ENCODE measurements at regions not wholly inside any gene's neighbourhood (a gene's known extent, or its start where the extent isn't known, plus 50 kb on each side); places are given as distances from the start of the nearest gene placed in this dataset.

DNA sequence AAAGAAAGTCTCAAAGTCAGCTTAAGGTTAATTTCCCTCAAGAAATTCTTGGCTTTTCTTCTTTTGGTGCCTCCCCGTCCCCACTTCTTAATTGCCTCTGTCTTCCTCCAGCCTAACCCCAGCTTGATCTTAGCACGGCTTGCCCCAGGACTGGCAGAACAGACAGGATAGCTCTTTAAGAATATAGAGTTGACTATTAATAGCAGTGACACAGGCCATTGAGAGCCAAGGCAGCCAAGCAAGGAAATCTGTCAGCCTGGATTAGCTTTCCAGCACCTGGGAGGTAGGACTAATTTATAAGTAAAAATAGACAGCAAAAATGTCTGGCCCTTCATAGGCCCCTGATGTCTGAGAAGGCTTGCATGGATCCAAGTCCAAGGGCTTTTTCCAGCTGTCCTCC, 384.6 kb upstream of the SLC30A5 start:
- Histone ChIP-seq H3K36me3 (ENCODE audit: control insufficient read depth, insufficient read depth, low read length) (no peaks in the 10 kb centered on the region), H3K4me1 (ENCODE audit: control insufficient read depth, insufficient read depth, low read length) (peaks cover 10% of the 10 kb centered on the region), H3K27ac (ENCODE audit: low read length) (no peak overlapping the region), H3K4me3 (ENCODE audit: low read length) (no peak overlapping the region), H3K9me3 (ENCODE audit: control insufficient read depth, insufficient read depth, low read length) (no peaks in the 10 kb centered on the region), H3K27me3 (ENCODE audit: control insufficient read depth, insufficient read depth, low read length) (no peaks in the 10 kb centered on the region)
- TF ChIP-seq, protein P1, sequence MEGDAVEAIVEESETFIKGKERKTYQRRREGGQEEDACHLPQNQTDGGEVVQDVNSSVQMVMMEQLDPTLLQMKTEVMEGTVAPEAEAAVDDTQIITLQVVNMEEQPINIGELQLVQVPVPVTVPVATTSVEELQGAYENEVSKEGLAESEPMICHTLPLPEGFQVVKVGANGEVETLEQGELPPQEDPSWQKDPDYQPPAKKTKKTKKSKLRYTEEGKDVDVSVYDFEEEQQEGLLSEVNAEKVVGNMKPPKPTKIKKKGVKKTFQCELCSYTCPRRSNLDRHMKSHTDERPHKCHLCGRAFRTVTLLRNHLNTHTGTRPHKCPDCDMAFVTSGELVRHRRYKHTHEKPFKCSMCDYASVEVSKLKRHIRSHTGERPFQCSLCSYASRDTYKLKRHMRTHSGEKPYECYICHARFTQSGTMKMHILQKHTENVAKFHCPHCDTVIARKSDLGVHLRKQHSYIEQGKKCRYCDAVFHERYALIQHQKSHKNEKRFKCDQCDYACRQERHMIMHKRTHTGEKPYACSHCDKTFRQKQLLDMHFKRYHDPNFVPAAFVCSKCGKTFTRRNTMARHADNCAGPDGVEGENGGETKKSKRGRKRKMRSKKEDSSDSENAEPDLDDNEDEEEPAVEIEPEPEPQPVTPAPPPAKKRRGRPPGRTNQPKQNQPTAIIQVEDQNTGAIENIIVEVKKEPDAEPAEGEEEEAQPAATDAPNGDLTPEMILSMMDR (IDR thresholded peaks at IDR 0.05) = no peak
- intact Hi-C loops (cut with micrococcal nuclease) = no loop called here
- Mint-ChIP-seq H3K36me3 (no peaks in the 10 kb centered on the region), H3K27ac (no peak overlapping the region), H3K4me1 (peaks cover 25 to 29% of the 10 kb centered on the region in 2 donors), H3K27me3 (ENCODE audit: low read depth in 2 of 2) (peaks cover 3 to 15% of the 10 kb centered on the region in 2 donors), H3K9me3 (peaks cover 0 to 2% of the 10 kb centered on the region in 2 donors), H3K4me3 (no peak overlapping the region)
- ATAC-seq (no peak), DNase-seq (no peak)
- 78% methylated on average over 2 of the region's 2 CpGs for WGBS (ENCODE audit: insufficient coverage)

DNA sequence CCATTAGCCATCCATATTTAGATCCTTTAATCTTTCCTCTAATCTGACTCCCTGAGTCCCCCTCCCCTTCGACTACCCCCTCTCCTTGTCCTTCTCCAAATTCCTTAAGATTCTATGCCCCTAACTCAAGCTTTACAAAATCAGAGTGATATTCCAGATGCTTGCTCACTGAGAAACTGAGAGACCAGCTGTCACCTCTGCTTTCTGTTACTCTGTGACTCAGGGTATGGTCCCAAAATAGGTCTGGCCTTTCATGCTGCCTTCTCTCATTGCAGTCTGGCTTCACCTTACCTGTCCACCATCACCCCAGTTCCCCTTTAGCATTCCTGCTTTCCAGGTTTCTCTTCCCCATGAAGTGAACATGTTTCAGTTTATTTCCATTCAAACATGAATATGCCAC, 383.3 kb upstream of the SLC30A5 start:
- Histone ChIP-seq H3K4me1 (ENCODE audit: control insufficient read depth, insufficient read depth, low read length) (peaks cover 10% of the 10 kb centered on the region), H3K27me3 (ENCODE audit: control insufficient read depth, insufficient read depth, low read length) (no peaks in the 10 kb centered on the region), H3K4me3 (ENCODE audit: low read length) (no peak overlapping the region), H3K36me3 (ENCODE audit: control insufficient read depth, insufficient read depth, low read length) (no peaks in the 10 kb centered on the region), H3K27ac (ENCODE audit: low read length) (no peak overlapping the region), H3K9me3 (ENCODE audit: control insufficient read depth, insufficient read depth, low read length) (no peaks in the 10 kb centered on the region)
- 82% methylated on average over 1 of the region's 1 CpG for WGBS (ENCODE audit: insufficient coverage)
- intact Hi-C loops (cut with micrococcal nuclease) = no loop called here
- Mint-ChIP-seq H3K36me3 (no peaks in the 10 kb centered on the region), H3K4me3 (no peak overlapping the region), H3K27ac (peak overlapping the region in 1 of 2 donors; percentile 73), H3K27me3 (ENCODE audit: low read depth in 2 of 2) (peaks cover 0 to 6% of the 10 kb centered on the region in 2 donors), H3K4me1 (peaks cover 25 to 29% of the 10 kb centered on the region in 2 donors), H3K9me3 (no peaks in the 10 kb centered on the region)
- TF ChIP-seq, protein P1 (IDR thresholded peaks at IDR 0.05) = no peak
- DNase-seq (no peak), ATAC-seq (no peak)

DNA sequence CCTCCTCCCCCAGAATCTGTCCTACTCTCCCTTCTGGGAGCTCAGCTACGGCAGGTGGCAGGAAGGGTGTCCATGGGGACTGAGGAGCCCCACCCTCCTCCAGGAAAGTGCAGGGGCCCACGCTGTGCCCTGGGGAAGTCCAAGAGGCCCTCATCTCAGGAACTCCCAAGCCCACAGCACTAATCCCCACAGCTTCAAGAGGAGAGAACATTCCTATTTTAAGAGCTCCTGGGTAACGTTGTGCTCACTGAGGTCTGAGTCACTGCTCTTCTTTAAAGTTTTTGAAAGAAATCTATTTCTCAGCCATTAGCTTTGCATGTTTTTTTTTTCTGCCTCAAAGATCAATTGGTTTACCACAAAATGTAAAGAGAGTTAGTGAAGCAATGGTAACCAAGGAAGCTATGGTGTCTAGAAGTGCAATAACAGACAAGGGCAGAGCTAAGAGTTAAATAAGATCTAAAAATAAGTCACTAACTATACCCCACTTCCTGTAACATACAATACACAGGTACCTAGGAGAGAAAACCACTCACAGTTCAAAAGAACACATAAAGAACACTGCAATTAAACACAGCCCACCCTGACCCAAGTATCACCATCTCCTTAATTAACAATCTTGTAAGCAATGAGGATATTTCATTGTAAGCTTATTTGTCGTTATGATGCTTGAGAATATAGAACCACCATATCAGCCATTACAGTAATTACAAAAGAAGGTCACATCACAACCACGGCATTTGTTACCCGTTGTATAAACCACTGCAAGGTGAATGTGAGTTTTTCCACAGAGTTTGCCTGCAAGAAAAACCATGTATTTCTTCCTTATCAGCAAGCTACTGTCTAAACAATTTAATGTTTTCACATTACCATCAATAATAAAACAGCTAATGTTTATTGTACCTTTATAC, 382.3 kb upstream of the SLC30A5 start:
- Histone ChIP-seq H3K4me1 (ENCODE audit: control insufficient read depth, insufficient read depth, low read length) (peaks cover 10% of the 10 kb centered on the region), H3K9me3 (ENCODE audit: control insufficient read depth, insufficient read depth, low read length) (no peaks in the 10 kb centered on the region), H3K4me3 (ENCODE audit: low read length) (no peak overlapping the region), H3K27ac (ENCODE audit: low read length) (peak overlapping the region; percentile 54), H3K36me3 (ENCODE audit: control insufficient read depth, insufficient read depth, low read length) (no peaks in the 10 kb centered on the region), H3K27me3 (ENCODE audit: control insufficient read depth, insufficient read depth, low read length) (no peaks in the 10 kb centered on the region)
- TF ChIP-seq, protein P1 (IDR thresholded peaks at IDR 0.05) = no peak
- WGBS (ENCODE audit: insufficient coverage) = 6% methylated on average over 5 of the region's 6 CpGs
- Mint-ChIP-seq H3K9me3 (no peaks in the 10 kb centered on the region), H3K27me3 (ENCODE audit: low read depth in 2 of 2) (no peaks in the 10 kb centered on the region), H3K4me1 (peaks cover 25 to 29% of the 10 kb centered on the region in 2 donors), H3K4me3 (peak overlapping the region; percentile 51), H3K36me3 (no peaks in the 10 kb centered on the region), H3K27ac (peak overlapping the region; percentile 50 to 73)
- DNase-seq (peak in 1 of 2 donors; percentile 64), ATAC-seq (peak; percentile 49 to 80 (median 78))
- intact Hi-C loops (cut with micrococcal nuclease) = no loop called here
